ENCODE measurements at regions not wholly inside any gene's neighbourhood (a gene's known extent, or its start where the extent isn't known, plus 50 kb on each side); places are given as distances from the start of the nearest gene placed in this dataset.

- TF ChIP-seq ZBTB11 (CRISPR knock-in tag; IDR thresholded peaks at IDR 0.05): 0 out of 6 replicates have a peak, but pooled peaks of 1 of the 3 experiments have one; percentile 8
- TF ChIP-seq NR0B1 (IDR thresholded peaks at IDR 0.05; ENCODE audit: partially characterized antibody): no peak
- TF ChIP-seq ZNF75A (CRISPR knock-in tag; IDR thresholded peaks at IDR 0.05): no peak
- no peak for TF ChIP-seq HOXB6 (CRISPR knock-in tag; IDR thresholded peaks at IDR 0.05; ENCODE audit: borderline replicate concordance)
- TF ChIP-seq SIRT6 (IDR thresholded peaks at IDR 0.05; ENCODE audit: low read depth, low read length): no peak
- TF ChIP-seq MEIS2 (IDR thresholded peaks at IDR 0.05; ENCODE audit: partially characterized antibody): peak; percentile 47
- TF ChIP-seq ZNF282 (CRISPR knock-in tag; IDR thresholded peaks at IDR 0.05): no peak
- TF ChIP-seq CTBP1 (IDR thresholded peaks at IDR 0.05; ENCODE audit: borderline replicate concordance): peak; percentile 65; the same call in 1 of the 2 replicates
- TF ChIP-seq PURB (CRISPR knock-in tag; IDR thresholded peaks at IDR 0.05; ENCODE audit: low read depth): no peak
- no peak for TF ChIP-seq E2F1 (CRISPR knock-in tag; IDR thresholded peaks at IDR 0.05)
- TF ChIP-seq ZZZ3 (IDR thresholded peaks at IDR 0.05): no peak
- TF ChIP-seq RFX7 (CRISPR knock-in tag; IDR thresholded peaks at IDR 0.05): no peak
- TF ChIP-seq SMAD4 (CRISPR knock-in tag; conservative IDR thresholded peaks at IDR 0.05): 0 out of 2 replicates have a peak, but pooled peaks have one; percentile 21
- TF ChIP-seq PML (IDR thresholded peaks at IDR 0.05; ENCODE audit: low read length): no peak
- TF ChIP-seq ZBTB1 (CRISPR knock-in tag; IDR thresholded peaks at IDR 0.05; ENCODE audit: borderline replicate concordance, low read depth): no peak
- no peak for TF ChIP-seq STAT6 (CRISPR knock-in tag; IDR thresholded peaks at IDR 0.05)
- no peak for TF ChIP-seq THRA (IDR thresholded peaks at IDR 0.05)
- TF ChIP-seq USF1 (CRISPR knock-in tag; IDR thresholded peaks at IDR 0.05): no peak
Measured at GRCh38 chr2:134149904-134150303, 104.0 kb upstream of the MGAT5 start (continued).
